ENCODE measurements at regions not wholly inside any gene's neighbourhood (a gene's known extent, or its start where the extent isn't known, plus 50 kb on each side); places are given as distances from the start of the nearest gene placed in this dataset.

DNA sequence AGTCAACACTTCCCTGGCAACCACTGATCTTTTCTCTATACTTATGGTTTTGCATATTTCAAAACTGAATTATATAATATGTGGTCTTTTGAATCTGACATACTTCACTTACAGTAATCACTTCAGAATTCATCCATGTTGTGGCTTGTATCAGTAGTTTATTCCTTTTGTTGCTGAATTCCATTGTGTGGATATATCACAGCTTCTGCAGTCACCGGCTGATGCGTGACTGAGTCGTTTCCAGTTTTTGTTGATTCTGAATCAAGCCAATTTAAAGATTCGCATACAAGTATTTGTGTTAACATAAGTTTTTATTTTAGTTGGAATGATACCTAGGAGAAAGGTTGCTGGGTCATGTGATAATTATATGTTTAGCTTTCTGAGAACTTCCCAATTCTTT, 672.5 kb upstream of the ANKRD30A start:
- no peak overlapping the region for H3K4me3 ChIP-seq (IDR thresholded peaks at IDR 0.05; ENCODE audit: insufficient read depth, low read depth, low read length)
- TF ChIP-seq, protein P1, sequence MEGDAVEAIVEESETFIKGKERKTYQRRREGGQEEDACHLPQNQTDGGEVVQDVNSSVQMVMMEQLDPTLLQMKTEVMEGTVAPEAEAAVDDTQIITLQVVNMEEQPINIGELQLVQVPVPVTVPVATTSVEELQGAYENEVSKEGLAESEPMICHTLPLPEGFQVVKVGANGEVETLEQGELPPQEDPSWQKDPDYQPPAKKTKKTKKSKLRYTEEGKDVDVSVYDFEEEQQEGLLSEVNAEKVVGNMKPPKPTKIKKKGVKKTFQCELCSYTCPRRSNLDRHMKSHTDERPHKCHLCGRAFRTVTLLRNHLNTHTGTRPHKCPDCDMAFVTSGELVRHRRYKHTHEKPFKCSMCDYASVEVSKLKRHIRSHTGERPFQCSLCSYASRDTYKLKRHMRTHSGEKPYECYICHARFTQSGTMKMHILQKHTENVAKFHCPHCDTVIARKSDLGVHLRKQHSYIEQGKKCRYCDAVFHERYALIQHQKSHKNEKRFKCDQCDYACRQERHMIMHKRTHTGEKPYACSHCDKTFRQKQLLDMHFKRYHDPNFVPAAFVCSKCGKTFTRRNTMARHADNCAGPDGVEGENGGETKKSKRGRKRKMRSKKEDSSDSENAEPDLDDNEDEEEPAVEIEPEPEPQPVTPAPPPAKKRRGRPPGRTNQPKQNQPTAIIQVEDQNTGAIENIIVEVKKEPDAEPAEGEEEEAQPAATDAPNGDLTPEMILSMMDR (conservative IDR thresholded peaks at IDR 0.05; ENCODE audit: low read depth, low read length), result no peak
- no peak overlapping the region for H2AFZ ChIP-seq (ENCODE audit: low read depth)
- H3K27me3 ChIP-seq (ENCODE audit: insufficient read depth, low read depth), result no peaks in the 10 kb centered on the region
- no peaks in the 10 kb centered on the region for H3K79me2 ChIP-seq (ENCODE audit: insufficient read depth, low read depth)
- H3K4me2 ChIP-seq, result no peak overlapping the region
- H4K20me1 ChIP-seq (ENCODE audit: insufficient read depth), result no peaks in the 10 kb centered on the region
- no peaks in the 10 kb centered on the region for H3K4me1 ChIP-seq (ENCODE audit: low read depth, poor library complexity, severe bottlenecking)
- no peaks in the 10 kb centered on the region for H3K36me3 ChIP-seq (ENCODE audit: insufficient read depth)
- no peak overlapping the region for H3K27ac ChIP-seq
- no peak overlapping the region for H3K9ac ChIP-seq

DNA sequence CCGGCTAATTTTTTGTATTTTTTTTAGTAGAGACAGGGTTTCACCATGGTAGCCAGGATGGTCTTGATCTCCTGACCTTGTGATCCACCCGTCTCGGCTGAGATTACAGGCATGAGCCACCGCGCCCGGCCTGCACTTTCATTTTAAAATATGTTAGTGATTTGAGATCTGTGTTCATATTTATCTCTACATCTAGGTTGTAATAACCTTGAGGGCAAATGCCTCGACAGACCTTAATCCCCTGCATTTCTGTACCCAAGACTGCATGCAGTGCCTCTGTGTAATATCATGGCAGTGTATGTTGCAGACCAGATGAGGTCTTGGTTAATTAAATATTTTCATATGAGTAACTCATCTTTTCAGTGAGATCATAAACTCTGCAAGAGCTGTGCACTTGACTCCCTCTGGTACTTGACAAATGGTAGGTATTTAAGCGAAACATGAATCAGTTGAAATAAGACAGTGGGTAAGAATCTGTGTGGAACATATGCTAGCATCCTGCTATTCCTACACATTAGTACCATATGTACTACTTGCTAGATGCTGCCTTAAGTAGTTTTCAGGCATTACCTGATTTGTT, 673.9 kb upstream of the ANKRD30A start:
- no peaks in the 10 kb centered on the region for H3K36me3 ChIP-seq (ENCODE audit: insufficient read depth)
- H3K4me1 ChIP-seq (ENCODE audit: low read depth, poor library complexity, severe bottlenecking), result no peaks in the 10 kb centered on the region
- H3K9ac ChIP-seq, result no peak overlapping the region
- H3K79me2 ChIP-seq (ENCODE audit: insufficient read depth, low read depth), result no peaks in the 10 kb centered on the region
- H3K4me3 ChIP-seq (IDR thresholded peaks at IDR 0.05; ENCODE audit: insufficient read depth, low read depth, low read length), result no peak overlapping the region
- H4K20me1 ChIP-seq (ENCODE audit: insufficient read depth), result no peaks in the 10 kb centered on the region
- H3K27ac ChIP-seq, result no peak overlapping the region
- no peak overlapping the region for H2AFZ ChIP-seq (ENCODE audit: low read depth)
- H3K27me3 ChIP-seq (ENCODE audit: insufficient read depth, low read depth), result no peaks in the 10 kb centered on the region
- no peak overlapping the region for H3K4me2 ChIP-seq
- TF ChIP-seq, protein P1 (conservative IDR thresholded peaks at IDR 0.05; ENCODE audit: low read depth, low read length), result no peak

GRCh38 chr10:36450380-36450779, 675.0 kb upstream of the ANKRD30A start:
- no peaks in the 10 kb centered on the region for H3K27me3 ChIP-seq (ENCODE audit: insufficient read depth, low read depth)
- no peaks in the 10 kb centered on the region for H3K79me2 ChIP-seq (ENCODE audit: insufficient read depth, low read depth)
- H3K4me3 ChIP-seq (IDR thresholded peaks at IDR 0.05; ENCODE audit: insufficient read depth, low read depth, low read length), result no peak overlapping the region
- no peak overlapping the region for H2AFZ ChIP-seq (ENCODE audit: low read depth)
- H3K4me1 ChIP-seq (ENCODE audit: low read depth, poor library complexity, severe bottlenecking), result no peaks in the 10 kb centered on the region
- TF ChIP-seq, protein P1 (conservative IDR thresholded peaks at IDR 0.05; ENCODE audit: low read depth, low read length), result no peak
- H3K9ac ChIP-seq, result no peak overlapping the region
- H3K27ac ChIP-seq, result no peak overlapping the region
- no peaks in the 10 kb centered on the region for H4K20me1 ChIP-seq (ENCODE audit: insufficient read depth)
- no peaks in the 10 kb centered on the region for H3K36me3 ChIP-seq (ENCODE audit: insufficient read depth)
- no peak overlapping the region for H3K4me2 ChIP-seq

GRCh38 chr10:36448760-36449691, 676.4 kb upstream of the ANKRD30A start:
- Histone ChIP-seq H3K27ac (no peak overlapping the region), H3K9ac (no peak overlapping the region), H3K4me1 (ENCODE audit: low read depth, poor library complexity, severe bottlenecking) (no peaks in the 10 kb centered on the region), H3K36me3 (ENCODE audit: insufficient read depth) (no peaks in the 10 kb centered on the region), H3K4me3 (IDR thresholded peaks at IDR 0.05; ENCODE audit: insufficient read depth, low read depth, low read length) (no peak overlapping the region), H3K79me2 (ENCODE audit: insufficient read depth, low read depth) (no peaks in the 10 kb centered on the region), H3K27me3 (ENCODE audit: insufficient read depth, low read depth) (no peaks in the 10 kb centered on the region), H4K20me1 (ENCODE audit: insufficient read depth) (no peaks in the 10 kb centered on the region), H2AFZ (ENCODE audit: low read depth) (no peak overlapping the region), H3K4me2 (no peak overlapping the region)
- TF ChIP-seq, protein P1 (conservative IDR thresholded peaks at IDR 0.05; ENCODE audit: low read depth, low read length), result no peak

Measured in KMS-11 (cell line).